ENCODE measurements at regions not wholly inside any gene's neighbourhood (a gene's known extent, or its start where the extent isn't known, plus 50 kb on each side); places are given as distances from the start of the nearest gene placed in this dataset.
"Not testable (repeated sequence)": the region's sequence is repeated elsewhere in the genome, so short reads cannot be mapped to it uniquely, and the experiment has no call there.

GRCh38 chr1:30518186-30518585 lies 205.2 kb downstream of the MATN1 start:
- no peak for DNase-seq (ENCODE audit: low read depth in 2 of 3, low spot score in 2 of 3)

DNA sequence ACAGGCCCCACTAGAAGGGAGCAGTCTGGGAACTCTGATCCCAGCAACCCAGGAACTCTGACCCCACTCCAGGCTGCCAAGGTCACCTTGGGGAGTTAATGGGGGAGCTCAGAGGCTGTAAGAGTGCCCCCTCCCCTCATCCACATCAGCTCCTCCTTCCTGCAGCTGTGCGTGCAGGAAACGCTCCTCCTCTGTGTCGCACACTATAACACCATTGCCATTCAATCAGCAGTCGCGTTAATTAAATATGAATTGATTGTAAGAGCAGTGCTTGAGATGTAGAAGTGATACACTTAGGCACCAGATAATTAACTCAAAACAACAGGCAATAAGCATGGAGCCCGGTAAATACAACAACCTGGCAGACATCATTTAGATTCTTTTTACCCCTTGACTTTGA lies 205.7 kb downstream of the MATN1 start:
- not testable (repeated sequence) for DNase-seq (ENCODE audit: low read depth in 2 of 3, low spot score in 2 of 3)

DNA sequence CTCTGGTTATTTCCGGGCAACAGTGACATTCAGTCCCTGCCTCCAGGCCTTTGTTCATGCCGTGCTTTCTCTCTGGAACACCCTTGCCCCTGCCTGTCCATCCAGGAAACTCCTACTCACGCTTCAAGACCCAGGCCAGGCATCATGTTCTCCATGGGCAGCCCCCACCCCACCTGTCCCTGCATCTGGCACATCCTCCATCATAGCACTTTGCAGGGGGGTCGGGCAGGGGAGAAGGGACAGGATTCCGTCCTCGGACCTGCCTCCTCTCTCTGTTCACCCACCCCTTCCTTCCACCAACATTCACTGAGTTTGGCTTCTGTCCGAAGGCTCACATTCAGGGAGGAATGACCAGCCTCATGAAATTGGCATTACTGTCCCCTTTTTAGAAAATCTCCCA lies 206.1 kb downstream of the MATN1 start:
- not testable (repeated sequence) for DNase-seq (ENCODE audit: low read depth in 2 of 3, low spot score in 2 of 3)

- DNase-seq (ENCODE audit: low read depth in 2 of 3, low spot score in 2 of 3), result no peak
These were observed 206.9 kb downstream of the MATN1 start for GRCh38 chr1:30516485-30516858.

GRCh38 chr1:30515755-30516484 lies 207.5 kb downstream of the MATN1 start:
- no peak for DNase-seq (ENCODE audit: low read depth in 2 of 3, low spot score in 2 of 3)

DNA sequence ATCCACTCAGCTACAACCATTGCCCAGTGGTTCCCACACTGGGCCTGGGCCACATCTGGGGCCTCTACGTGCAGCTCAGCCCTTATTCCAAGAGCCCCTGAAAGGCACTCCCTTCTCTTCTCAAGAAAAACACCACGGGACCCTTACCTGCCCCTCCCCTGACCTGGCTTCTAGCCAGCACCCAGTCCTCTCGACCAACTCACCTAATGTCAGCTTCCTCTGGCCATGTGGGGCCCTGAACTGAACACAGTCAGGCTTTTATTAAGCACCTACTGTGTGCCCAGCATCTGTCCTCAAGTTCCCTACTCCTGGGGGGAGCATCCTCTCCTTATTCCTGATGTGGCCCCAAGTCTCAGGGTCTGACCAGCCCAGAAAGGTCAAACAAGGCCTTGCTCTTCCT lies 208.4 kb downstream of the MATN1 start:
- DNase-seq (ENCODE audit: low read depth in 2 of 3, low spot score in 2 of 3), result no peak

- no peak for DNase-seq (ENCODE audit: low read depth in 2 of 3, low spot score in 2 of 3)
These were observed 209.2 kb downstream of the MATN1 start for GRCh38 chr1:30514137-30514654.

GRCh38 chr1:30513396-30514136 lies 209.8 kb downstream of the MATN1 start:
- no peak for DNase-seq (ENCODE audit: low read depth in 2 of 3, low spot score in 2 of 3)

DNA sequence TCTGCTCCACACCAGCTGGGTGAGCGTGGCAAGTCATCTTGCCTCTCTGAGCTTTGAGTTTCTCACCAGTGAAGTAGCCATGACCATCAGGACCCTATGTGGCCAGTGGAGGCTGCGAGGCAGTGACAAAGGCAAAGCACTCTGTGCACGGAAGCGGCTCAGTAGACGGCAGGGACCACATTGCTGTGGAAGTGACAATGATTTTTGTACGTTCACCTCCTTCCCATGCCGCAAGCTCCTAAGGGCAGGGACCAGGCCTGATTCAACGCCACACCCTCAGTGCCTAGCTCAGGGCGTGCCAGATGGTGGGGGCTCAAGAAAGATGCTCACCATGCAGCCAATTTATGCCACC lies 210.5 kb downstream of the MATN1 start:
- DNase-seq (ENCODE audit: low read depth in 2 of 3, low spot score in 2 of 3), result no peak

DNA sequence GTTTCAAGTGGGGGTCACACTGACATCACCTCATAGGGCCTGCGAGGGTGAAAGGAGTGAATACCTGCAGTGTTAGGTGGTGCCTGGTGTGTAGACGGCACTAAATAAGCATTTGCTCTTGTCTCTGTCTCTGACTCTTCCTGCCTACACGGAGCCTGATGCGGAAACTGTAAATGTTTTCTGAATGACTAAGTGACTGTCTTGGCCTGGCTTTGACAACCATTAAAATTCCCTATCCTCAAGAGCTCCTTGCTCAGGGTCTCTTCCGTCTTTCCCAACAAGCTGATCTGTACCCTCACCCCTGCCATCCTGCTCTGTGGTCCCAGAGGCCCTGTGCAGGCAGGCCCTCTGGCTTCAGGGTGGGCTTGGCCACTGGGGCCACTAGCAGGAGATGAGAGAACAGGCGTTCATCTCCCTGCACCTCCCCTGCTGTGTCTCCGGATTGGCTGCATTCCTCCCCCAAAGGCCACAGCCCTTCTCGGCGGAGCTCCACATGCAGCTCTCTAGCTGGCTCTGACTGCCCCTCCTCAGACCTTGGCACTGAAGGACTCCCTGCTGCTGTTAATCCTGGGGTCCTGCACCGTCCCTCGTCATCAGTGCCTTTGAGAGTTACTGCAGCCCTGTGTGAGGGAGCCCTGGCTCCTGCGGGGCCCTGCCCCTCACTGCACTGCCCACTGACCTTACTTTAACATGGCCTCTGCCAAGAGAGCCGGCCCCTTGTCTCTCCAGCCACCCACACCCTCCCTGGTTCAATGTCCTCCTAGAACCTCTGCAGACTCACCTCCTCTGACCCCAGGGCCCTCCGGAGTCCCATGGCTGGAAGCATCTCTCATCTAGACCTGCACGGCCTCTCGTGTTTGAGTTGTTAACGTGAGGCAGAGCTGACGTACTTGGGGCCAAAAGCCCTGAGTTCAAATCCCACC lies 211.1 kb downstream of the MATN1 start:
- no peak for DNase-seq (ENCODE audit: low read depth in 2 of 3, low spot score in 2 of 3)

- DNase-seq (ENCODE audit: low read depth in 2 of 3, low spot score in 2 of 3), result no peak
These were observed 211.8 kb downstream of the MATN1 start for GRCh38 chr1:30511563-30511962.

- no peak for DNase-seq (ENCODE audit: low read depth in 2 of 3, low spot score in 2 of 3)
These were observed 212.3 kb downstream of the MATN1 start for GRCh38 chr1:30511106-30511505.

- DNase-seq (ENCODE audit: low read depth in 2 of 3, low spot score in 2 of 3), result no peak
These were observed 213.7 kb downstream of the MATN1 start for GRCh38 chr1:30509670-30510069.

DNA sequence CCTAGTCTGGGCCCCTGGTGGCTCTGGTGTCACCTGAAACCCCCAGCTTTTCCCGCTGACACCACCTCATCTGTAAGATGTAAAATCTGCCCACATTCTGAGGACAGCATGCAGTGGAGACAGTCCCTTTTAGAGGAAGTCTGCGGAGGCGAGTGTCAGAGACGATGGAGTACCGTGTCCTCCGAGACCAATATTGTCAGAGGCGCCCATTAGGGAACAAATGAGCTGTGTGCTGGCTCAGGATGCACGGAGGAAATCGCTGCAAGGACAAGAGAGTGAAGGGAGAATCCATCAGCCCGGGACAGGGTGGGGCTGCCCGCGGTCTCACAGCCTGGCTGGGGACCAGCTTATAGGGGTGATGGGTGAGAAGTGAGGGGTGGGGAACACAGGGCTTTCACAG lies 214.8 kb downstream of the MATN1 start:
- DNase-seq (ENCODE audit: low read depth in 2 of 3, low spot score in 2 of 3), result no peak

DNA sequence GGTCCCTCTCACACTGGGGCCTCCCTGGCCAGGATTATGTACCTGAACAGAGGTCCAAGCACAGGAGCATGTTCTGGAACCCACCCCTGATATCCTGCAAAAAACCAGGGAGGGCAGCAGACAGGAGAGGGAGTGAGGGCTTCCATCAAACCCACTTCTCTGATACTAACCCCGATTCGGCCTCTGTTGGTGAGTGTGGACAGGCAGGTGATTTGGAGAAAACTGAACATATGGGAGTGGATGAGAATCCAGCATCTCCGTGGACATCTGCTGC lies 215.3 kb downstream of the MATN1 start:
- no peak for DNase-seq (ENCODE audit: low read depth in 2 of 3, low spot score in 2 of 3)

GRCh38 chr1:30507401-30508174 lies 215.8 kb downstream of the MATN1 start:
- no peak for DNase-seq (ENCODE audit: low read depth in 2 of 3, low spot score in 2 of 3)

DNA sequence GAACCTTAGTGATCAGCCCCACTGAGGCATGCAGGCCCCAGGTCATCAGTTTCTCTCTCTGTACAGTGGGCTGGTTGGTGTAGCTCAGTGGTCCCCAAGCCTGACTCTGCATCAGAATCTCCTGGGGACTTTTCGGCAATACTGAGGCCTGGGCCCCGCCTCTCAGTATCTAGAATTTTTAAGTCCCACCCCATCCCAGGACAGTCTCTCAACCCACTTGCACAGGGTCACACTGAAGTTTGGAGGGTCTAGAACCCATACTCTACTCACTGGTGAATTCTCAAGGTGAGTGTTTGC lies 216.4 kb downstream of the MATN1 start:
- no peak for DNase-seq (ENCODE audit: low read depth in 2 of 3, low spot score in 2 of 3)

GRCh38 chr1:30506291-30507015 lies 216.9 kb downstream of the MATN1 start:
- DNase-seq (ENCODE audit: low read depth in 2 of 3, low spot score in 2 of 3), result no peak

GRCh38 chr1:30505853-30506252 lies 217.5 kb downstream of the MATN1 start:
- no peak for DNase-seq (ENCODE audit: low read depth in 2 of 3, low spot score in 2 of 3)

DNA sequence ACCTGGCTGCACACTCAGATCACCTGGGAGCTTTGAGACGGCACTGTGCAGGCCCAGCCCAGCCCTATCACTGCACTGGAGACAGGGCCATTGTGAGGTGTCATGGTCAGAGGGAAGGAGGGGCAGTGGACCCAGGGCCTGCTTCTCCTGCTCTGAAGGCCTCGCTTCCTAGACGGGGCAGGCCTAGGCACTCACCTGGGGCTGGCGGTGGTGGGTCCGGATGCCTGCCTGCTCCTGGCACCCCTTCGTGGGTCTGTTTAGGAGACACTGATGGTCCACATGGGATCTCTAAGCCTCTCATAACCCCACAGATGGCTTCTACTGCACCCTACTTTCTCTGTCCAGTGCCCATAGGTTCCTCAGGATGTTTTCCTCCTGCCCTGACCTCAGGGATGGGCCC lies 230.9 kb downstream of the MATN1 start:
- no peak for DNase-seq (ENCODE audit: low read depth in 2 of 3, low spot score in 2 of 3)
